SJCRH30 (cell line): ENCODE measurements at regions not wholly inside any gene's neighbourhood (a gene's known extent, or its start where the extent isn't known, plus 50 kb on each side); places are given as distances from the start of the nearest gene placed in this dataset.

Experiments
- DNase-seq, 2 experiments: peaks; one replicate each; pipeline ENCODE4 v3.0.0-alpha.2; 2015 to 2020
- H3K27ac ChIP-seq: fragments of 250-450 bp; sonication (Bioruptor Pico); 2 replicates; pipeline ENCODE4 v1.5.1; 2020; ENCODE audit warnings: mild to moderate bottlenecking, moderate library complexity
- H3K27me3 ChIP-seq: fragments of 250-450 bp; sonication (Bioruptor Pico); 2 replicates; pipeline ENCODE4 v1.5.1; 2020; ENCODE audit warnings: mild to moderate bottlenecking, moderate library complexity
- H3K36me3 ChIP-seq: fragments of 250-450 bp; sonication (Bioruptor Pico); 2 replicates; pipeline ENCODE4 v1.5.1; 2020; ENCODE audit warnings: mild to moderate bottlenecking, moderate library complexity
- H3K4me1 ChIP-seq: fragments of 250-450 bp; sonication (Bioruptor Pico); 2 replicates; pipeline ENCODE4 v1.5.1; 2020; ENCODE audit warnings: mild to moderate bottlenecking, moderate library complexity
- H3K4me3 ChIP-seq: fragments of 250-450 bp; sonication (Bioruptor Pico); 2 replicates; pipeline ENCODE4 v1.5.1; 2020; ENCODE audit warnings: mild to moderate bottlenecking, moderate library complexity
- H3K9me3 ChIP-seq: fragments of 250-450 bp; sonication (Bioruptor Pico); replicated peaks from 2 replicates; pipeline ENCODE4 v1.5.1; 2020; ENCODE audit warnings: mild to moderate bottlenecking, moderate library complexity

DNA sequence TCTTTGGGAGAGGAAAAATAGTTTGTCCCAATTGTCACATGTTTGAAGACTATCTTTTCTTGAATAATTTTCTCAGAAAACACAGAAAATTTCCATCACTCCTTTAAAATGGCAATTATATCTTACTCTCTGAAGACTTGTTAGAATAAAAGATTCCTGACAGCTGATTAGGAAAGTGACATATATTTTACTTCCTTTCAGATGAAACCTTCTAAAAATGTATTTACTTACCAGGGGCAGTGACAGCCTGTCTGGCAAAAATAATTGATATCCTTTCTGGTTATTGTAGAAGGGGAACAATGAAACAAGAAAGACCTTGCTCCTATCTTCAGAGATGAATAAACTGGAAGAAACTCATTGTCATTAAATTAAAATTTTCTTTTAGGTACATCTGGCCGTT, 483.3 kb upstream of the GOLIM4 start:
- no peak overlapping the region for H3K27ac ChIP-seq
- H3K36me3 ChIP-seq: no peaks in the 10 kb centered on the region
- no peaks in the 10 kb centered on the region for H3K27me3 ChIP-seq
- no peaks in the 10 kb centered on the region for H3K9me3 ChIP-seq
- no peaks in the 10 kb centered on the region for H3K4me1 ChIP-seq
- no peak for DNase-seq
- no peak overlapping the region for H3K4me3 ChIP-seq

DNA sequence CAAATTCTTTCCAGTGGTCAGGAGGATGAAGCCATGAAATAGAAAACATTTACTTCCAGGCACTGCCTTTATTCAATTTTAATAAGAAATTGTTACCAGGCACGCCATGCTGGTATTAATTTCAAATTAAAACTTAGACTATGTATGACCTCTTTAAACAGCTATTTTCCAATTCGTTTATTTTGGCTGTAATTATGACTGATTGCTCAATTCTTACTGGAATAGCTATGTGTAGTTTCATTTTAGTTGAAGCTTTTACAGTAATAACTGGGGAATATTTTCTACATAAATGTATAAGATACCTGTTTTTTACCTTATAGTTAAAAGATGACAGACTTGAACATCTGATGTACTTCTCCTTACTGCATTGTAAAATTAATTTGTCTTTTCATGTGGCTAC, 480.0 kb upstream of the GOLIM4 start:
- Histone ChIP-seq H3K4me3 (no peak overlapping the region), H3K27me3 (no peaks in the 10 kb centered on the region), H3K9me3 (no peaks in the 10 kb centered on the region), H3K36me3 (no peaks in the 10 kb centered on the region), H3K27ac (no peak overlapping the region), H3K4me1 (no peaks in the 10 kb centered on the region)
- DNase-seq: no peak

DNA sequence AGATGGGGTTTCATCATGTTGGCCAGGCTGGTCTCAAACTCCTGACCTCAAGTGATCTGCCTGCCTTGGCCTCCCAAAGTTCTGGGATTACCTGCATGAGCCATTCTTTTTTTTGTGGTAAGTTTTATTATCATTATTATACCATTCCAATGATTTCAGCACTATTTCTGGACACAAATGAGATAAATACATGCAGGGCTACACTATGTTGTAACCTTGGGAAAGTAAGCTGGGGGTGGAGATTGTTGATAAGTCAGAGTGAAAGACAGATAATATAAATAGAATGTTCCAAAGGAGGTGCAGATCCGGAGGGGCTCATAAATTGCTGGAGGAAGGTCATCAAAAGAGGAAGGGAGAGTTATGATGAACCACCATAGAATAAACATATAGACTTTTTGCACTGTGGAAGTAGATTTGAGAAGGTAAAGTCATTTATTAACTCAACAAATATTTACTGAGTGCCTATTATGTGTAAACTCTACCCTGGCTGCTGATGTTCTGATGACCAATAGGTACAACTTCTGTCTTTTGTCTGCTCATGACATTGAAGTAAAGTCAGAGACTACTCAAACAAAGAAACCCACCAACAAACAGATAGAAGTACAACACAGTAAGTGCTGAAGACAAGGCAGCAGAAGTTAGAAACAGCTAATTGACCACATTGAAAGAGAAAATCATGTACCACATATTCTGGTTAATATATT, 478.9 kb upstream of the GOLIM4 start:
- Histone ChIP-seq H3K27ac (no peak overlapping the region), H3K27me3 (no peaks in the 10 kb centered on the region), H3K4me3 (no peak overlapping the region), H3K4me1 (no peaks in the 10 kb centered on the region), H3K36me3 (no peaks in the 10 kb centered on the region), H3K9me3 (no peaks in the 10 kb centered on the region)
- DNase-seq: no peak

DNA sequence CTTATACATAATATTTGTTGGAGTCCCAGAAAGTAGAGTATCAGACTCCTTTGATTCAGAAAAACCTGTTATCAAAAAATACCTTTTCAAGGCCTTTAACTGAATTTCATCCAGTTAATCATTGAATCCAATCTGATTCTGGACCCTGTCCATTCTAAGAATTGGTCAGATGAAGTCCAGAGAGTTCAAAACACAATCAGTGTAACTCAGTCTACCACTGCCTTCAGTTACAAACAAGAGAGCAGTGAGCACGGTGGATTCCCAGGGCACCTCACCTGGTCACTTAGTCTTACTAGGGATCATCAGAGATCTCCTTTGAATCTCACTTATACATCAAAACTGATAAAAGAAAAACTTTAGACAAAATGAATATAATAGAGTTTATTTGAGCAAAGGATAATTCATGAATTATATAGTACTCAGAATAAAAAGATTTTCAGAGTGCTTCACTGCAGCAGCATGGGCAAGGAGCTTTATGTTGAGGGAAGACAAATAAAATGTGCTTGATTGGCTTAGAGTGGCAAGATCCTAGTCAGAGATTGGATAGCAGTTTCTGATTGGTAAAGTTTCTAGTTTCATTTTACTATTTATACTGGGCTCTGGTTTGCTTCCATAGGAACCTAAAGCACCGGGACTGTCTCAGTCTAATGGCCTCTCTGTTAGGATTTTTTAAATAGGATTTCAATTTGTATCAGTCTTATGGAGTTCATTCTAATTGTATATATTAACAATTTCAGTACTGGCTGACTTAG, 474.9 kb upstream of the GOLIM4 start:
- Histone ChIP-seq H3K27me3 (no peaks in the 10 kb centered on the region), H3K4me3 (no peak overlapping the region), H3K36me3 (no peaks in the 10 kb centered on the region), H3K4me1 (no peaks in the 10 kb centered on the region), H3K9me3 (no peaks in the 10 kb centered on the region), H3K27ac (no peak overlapping the region)
- no peak for DNase-seq

DNA sequence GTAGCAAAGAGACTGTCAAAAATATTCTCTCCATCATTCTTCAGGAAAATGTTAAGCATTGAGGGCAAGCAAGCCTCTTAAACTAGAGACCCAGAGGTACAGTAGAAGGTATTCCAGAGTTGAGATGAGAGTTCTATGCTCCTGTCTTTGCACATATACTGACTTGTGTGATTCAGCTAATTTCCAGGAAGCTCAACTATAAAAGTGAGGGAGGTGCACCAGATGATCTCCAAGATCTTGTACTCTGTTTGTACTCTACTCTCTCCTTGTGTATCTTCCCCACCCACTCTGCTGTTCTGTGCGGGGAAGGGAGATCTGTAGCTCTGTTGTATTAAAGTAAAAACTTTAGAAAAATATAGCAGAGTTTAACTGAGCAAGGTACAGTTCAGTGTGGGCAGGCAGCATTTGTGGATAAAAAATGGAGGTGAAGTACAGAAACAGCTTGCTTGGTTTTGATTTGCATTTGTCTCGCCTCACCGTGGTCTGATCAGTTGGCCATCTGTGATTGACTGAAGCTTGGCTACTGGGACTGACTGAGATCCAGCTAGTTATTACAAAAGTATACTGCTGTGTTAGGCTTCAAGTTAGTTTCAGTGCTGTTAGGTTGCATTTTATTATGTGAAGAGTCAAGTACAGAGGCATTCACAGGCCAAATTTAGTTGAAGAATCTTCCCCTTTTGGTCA, 463.1 kb upstream of the GOLIM4 start:
- Histone ChIP-seq H3K27me3 (no peaks in the 10 kb centered on the region), H3K27ac (no peak overlapping the region), H3K9me3 (no peaks in the 10 kb centered on the region), H3K4me3 (no peak overlapping the region), H3K4me1 (no peaks in the 10 kb centered on the region), H3K36me3 (no peaks in the 10 kb centered on the region)
- no peak for DNase-seq

DNA sequence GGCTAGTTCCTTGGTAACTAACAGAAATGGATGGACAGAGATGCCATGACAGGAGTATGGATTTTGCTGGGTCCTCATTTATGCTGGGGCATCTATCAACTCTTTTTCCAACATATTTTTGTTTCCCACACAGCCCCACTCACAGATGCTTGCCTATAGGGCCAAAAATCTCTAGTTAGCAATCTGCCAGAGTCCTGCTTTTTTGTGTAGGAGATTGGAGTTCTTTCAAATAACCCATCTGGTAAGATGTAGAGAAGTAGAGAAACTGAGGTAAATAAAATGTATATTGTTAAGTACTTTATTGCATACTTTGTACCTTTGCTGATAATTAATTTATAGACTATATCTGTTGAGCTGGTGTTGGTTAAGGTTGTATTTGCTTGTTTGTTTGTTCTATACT, 456.5 kb upstream of the GOLIM4 start:
- DNase-seq: no peak
- no peaks in the 10 kb centered on the region for H3K27me3 ChIP-seq
- no peaks in the 10 kb centered on the region for H3K4me1 ChIP-seq
- H3K27ac ChIP-seq: no peak overlapping the region
- H3K9me3 ChIP-seq: no peaks in the 10 kb centered on the region
- H3K4me3 ChIP-seq: no peak overlapping the region
- H3K36me3 ChIP-seq: no peaks in the 10 kb centered on the region

DNA sequence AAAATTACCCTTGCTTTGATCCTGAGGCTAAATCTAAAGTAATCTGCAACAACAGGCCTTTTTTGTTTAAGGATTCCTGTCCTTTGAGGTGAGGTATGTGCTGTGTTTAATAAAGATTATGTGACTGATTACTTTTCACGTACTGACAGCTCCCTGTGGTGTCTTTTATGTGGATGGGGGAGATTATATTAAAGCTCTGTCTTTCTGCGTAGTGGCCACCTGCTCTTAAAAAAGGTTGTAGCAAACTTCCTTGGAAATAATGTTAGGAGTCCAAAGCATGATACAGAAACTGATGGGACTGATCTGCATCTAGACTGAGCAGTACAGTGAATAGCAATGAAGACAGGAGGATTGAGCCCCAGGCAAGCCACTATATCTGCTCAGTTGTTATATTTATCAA, 453.0 kb upstream of the GOLIM4 start:
- Histone ChIP-seq H3K4me1 (no peaks in the 10 kb centered on the region), H3K36me3 (no peaks in the 10 kb centered on the region), H3K4me3 (no peak overlapping the region), H3K9me3 (no peaks in the 10 kb centered on the region), H3K27ac (no peak overlapping the region), H3K27me3 (no peaks in the 10 kb centered on the region)
- no peak for DNase-seq

DNA sequence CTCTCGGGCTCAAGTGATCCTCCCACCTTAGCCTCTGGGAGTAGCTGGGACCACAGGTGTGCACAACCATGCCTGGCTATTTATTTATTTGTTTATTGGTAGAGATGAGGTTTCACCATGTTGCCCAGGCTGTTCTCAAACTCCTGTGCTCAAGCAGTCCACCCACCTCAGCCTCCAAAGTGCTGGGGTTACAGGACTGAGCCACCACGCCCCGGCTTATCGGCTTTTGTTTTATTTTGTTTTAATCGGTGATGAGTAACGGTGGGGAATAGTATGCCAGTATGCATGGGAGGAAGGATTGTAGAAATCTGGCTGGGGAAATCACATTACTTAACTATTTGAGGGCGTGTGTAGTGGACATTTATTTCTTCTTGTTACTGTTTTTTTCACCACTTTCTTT, 451.0 kb upstream of the GOLIM4 start:
- Histone ChIP-seq H3K4me3 (no peak overlapping the region), H3K4me1 (no peaks in the 10 kb centered on the region), H3K9me3 (no peaks in the 10 kb centered on the region), H3K36me3 (no peaks in the 10 kb centered on the region), H3K27me3 (no peaks in the 10 kb centered on the region), H3K27ac (no peak overlapping the region)
- no peak for DNase-seq

DNA sequence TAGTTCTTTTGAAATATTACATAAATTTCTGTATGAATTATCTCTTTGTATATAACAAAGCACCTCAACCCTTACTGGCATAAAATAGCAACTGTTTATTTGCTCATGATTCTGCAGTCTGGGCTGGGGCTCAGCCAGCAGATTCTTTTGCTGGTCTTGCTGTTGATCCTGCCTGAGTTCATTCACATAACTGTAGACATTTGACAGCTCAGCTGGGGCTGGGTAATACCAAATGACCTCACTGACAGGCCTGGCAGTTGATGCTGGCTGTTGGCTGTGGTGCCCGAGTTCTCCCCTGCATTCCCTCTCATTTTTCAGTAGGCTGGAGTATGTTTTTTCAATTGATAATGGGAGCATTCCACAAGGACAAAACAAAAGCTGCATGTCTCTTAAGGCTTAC, 449.9 kb upstream of the GOLIM4 start:
- Histone ChIP-seq H3K4me3 (no peak overlapping the region), H3K27ac (no peak overlapping the region), H3K4me1 (no peaks in the 10 kb centered on the region), H3K36me3 (no peaks in the 10 kb centered on the region), H3K27me3 (no peaks in the 10 kb centered on the region), H3K9me3 (no peaks in the 10 kb centered on the region)
- no peak for DNase-seq

DNA sequence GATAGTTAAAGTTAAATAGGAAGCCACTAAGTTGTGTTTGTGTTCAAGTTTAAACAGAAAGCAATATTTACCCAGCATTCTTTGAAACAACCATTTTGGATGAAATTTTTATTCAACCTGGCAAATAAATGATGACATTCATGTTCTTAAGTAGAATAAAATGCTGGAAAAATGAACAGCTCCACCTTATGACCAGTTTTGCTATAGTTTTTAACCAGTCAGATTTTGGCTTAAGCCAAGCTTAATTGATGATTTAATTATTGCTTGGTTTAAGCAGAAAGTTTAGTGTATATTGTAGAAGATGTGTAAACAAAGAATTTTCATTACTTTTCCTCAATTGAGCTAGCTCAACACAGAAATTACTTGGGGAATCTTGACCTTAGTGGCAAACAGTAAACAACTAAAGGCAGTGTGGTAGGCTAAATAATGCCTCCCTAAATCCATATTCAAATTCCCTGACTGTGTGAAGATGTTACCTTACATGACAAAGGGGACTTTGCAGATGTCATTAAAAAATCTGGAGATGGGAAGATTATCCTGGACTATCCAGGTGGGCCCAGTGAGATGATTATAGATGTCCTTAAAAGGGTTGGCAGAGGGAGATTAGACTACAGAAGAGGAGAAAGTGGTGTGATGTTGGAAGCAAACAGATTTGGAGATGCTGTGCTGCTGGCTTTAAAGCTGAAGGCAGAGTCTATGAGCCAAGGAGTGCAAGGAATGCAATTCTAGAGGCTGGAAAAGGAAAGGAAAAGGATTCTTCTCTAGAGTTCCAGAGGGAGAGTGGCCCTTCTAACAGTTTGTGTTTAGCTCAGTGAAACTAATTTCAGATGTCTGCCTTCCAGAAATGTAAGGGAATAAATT, 448.6 kb upstream of the GOLIM4 start:
- Histone ChIP-seq H3K4me1 (no peaks in the 10 kb centered on the region), H3K27ac (no peak overlapping the region), H3K9me3 (no peaks in the 10 kb centered on the region), H3K36me3 (no peaks in the 10 kb centered on the region), H3K4me3 (no peak overlapping the region), H3K27me3 (no peaks in the 10 kb centered on the region)
- no peak for DNase-seq

DNA sequence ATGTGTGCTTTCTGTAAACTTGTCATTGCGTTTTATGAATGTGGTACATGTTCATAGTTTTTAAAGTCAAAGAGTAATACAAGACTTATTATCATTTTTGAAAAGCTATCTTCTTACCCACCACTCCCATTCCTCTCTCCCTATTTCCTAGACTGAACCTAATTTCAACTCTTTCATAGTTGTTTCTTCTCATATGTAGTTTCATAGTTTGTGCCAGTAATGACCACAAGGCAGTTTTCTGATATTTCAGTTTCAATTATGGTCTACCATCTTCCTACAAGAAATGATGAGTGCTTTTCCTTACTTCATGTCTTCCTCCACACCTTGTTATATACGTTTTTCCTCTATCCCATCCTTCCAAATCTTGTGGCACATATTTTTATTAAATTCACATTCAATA, 445.0 kb upstream of the GOLIM4 start:
- H3K4me1 ChIP-seq: no peaks in the 10 kb centered on the region
- no peaks in the 10 kb centered on the region for H3K9me3 ChIP-seq
- H3K4me3 ChIP-seq: no peak overlapping the region
- H3K36me3 ChIP-seq: no peaks in the 10 kb centered on the region
- H3K27ac ChIP-seq: no peak overlapping the region
- no peaks in the 10 kb centered on the region for H3K27me3 ChIP-seq
- no peak for DNase-seq

DNA sequence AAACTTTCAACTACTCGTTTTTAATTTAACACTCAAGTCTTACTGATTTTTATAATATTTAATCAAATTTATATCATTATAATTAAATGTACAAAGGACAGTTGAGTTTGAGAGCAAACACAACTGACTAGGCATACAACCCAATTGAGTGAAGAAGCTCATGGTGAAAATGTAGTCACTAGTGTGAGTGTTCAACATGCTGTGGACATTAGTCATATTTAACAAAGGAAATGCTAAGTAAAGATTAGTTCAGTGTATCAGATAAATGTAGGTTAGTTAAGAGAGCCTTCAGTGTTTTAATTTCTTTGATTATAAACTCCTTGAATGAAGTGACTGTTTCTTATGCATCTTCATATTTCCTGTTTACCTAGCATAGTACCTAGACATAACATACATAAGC, 444.2 kb upstream of the GOLIM4 start:
- H3K27ac ChIP-seq: no peak overlapping the region
- DNase-seq: no peak
- no peak overlapping the region for H3K4me3 ChIP-seq
- no peaks in the 10 kb centered on the region for H3K9me3 ChIP-seq
- no peaks in the 10 kb centered on the region for H3K4me1 ChIP-seq
- no peaks in the 10 kb centered on the region for H3K27me3 ChIP-seq
- no peaks in the 10 kb centered on the region for H3K36me3 ChIP-seq

DNA sequence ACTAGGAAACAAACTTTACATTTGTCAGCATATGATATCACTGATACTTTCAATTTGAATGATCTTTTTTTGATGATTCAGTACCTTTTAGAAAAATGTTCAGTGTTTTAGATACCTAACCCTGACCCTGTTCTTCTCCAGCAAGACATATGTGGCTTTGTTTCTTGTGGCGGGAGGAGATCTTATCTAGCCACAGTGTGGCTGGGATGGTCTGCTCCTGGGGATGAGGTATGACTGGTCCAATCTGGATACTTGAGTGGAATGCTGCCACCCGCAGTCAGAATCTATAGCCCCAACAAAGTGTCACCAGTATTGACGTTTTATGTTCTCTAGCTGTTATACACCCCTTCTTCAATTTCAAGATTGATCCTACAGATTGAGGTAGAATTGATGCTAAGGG, 439.0 kb upstream of the GOLIM4 start:
- H3K27me3 ChIP-seq: no peaks in the 10 kb centered on the region
- DNase-seq: no peak
- H3K27ac ChIP-seq: no peak overlapping the region
- no peaks in the 10 kb centered on the region for H3K9me3 ChIP-seq
- no peaks in the 10 kb centered on the region for H3K36me3 ChIP-seq
- H3K4me1 ChIP-seq: no peaks in the 10 kb centered on the region
- H3K4me3 ChIP-seq: no peak overlapping the region

DNA sequence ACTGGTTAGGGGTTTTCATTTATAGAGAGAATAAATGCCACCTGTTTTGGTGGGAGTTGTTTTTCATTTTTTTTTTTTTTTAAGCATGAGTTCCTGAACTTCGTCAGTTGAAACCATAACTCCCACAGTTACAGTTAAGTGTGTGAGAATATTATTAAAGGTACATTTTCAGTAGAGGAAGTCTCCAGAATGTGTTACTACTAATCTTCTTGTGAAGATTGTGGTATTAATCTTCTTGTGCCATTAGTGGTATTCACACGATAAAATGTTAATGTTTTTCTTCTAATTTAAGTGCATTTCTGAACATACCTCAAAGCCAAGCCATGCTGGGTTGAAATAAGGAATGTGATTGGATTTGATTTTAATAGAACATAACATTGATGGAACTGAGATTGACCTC, 437.9 kb upstream of the GOLIM4 start:
- no peak overlapping the region for H3K4me3 ChIP-seq
- no peaks in the 10 kb centered on the region for H3K27me3 ChIP-seq
- H3K36me3 ChIP-seq: no peaks in the 10 kb centered on the region
- no peak for DNase-seq
- H3K9me3 ChIP-seq: no peaks in the 10 kb centered on the region
- no peak overlapping the region for H3K27ac ChIP-seq
- no peaks in the 10 kb centered on the region for H3K4me1 ChIP-seq

DNA sequence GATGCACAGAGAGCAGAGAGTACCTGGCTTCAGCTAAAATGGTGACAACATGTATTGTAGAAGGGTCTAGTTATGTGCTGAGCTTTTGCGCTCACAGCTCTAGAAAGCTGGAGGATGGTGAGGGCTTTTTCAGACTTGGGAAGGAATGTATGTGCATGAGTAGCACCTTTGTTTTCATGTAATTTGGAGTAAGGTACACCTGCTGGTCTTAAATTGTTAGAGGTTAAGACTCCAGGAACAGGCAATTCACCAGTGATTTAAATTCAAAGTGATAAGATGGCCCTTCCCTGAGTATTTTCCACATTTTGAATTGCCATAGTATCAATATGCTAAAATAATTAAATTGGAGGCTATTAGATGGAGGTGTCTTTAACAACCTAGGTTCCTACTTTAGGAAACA, 436.4 kb upstream of the GOLIM4 start:
- DNase-seq: no peak
- Histone ChIP-seq H3K9me3 (no peaks in the 10 kb centered on the region), H3K27ac (no peak overlapping the region), H3K36me3 (no peaks in the 10 kb centered on the region), H3K4me1 (no peaks in the 10 kb centered on the region), H3K4me3 (no peak overlapping the region), H3K27me3 (no peaks in the 10 kb centered on the region)
